ENCODE measurements at regions not wholly inside any gene's neighbourhood (a gene's known extent, or its start where the extent isn't known, plus 50 kb on each side); places are given as distances from the start of the nearest gene placed in this dataset.

GRCh38 chr22:46069521-46070214, 80.7 kb upstream of the PPARA start:
- Histone ChIP-seq H3K27me3 (ENCODE audit: low read depth, low read length) (no peaks in the 10 kb centered on the region), H3K4me3 (ENCODE audit: low read length) (peak overlapping the region; percentile 80), H3K27ac (ENCODE audit: low read length) (peak overlapping the region; percentile 89), H4K20me1 (ENCODE audit: insufficient read depth, low read length) (peaks cover 7% of the 10 kb centered on the region), H3K4me1 (ENCODE audit: low read length) (peaks cover 54% of the 10 kb centered on the region), H3K9me3 (ENCODE audit: insufficient read depth, low read length) (no peaks in the 10 kb centered on the region), H2AFZ (ENCODE audit: low read depth, low read length) (no peak overlapping the region), H3K36me3 (replicated peaks; ENCODE audit: low read depth, low read length) (peaks cover 3% of the 10 kb centered on the region), H3K79me2 (ENCODE audit: low read length) (peaks cover 69% of the 10 kb centered on the region), H3K9ac (ENCODE audit: low read length) (peak overlapping the region; percentile 93), H3K4me2 (ENCODE audit: low read length) (peak overlapping the region; percentile 99)
- TF ChIP-seq CTCF (IDR thresholded peaks at IDR 0.05; ENCODE audit: low read depth, low read length) (no peak), EZH2phosphoT487 (IDR thresholded peaks at IDR 0.05; ENCODE audit: low read depth) (no peak)

- TF ChIP-seq CTCF (IDR thresholded peaks at IDR 0.05; ENCODE audit: low read depth, low read length) = no peak
- no peak for TF ChIP-seq EZH2phosphoT487 (IDR thresholded peaks at IDR 0.05; ENCODE audit: low read depth)
- no peaks in the 10 kb centered on the region for H3K27me3 ChIP-seq (ENCODE audit: low read depth, low read length)
- H3K9ac ChIP-seq (ENCODE audit: low read length) = peak overlapping the region; percentile 93
- H4K20me1 ChIP-seq (ENCODE audit: insufficient read depth, low read length) = peaks cover 14% of the 10 kb centered on the region
- peaks cover 55% of the 10 kb centered on the region for H3K4me1 ChIP-seq (ENCODE audit: low read length)
- H3K9me3 ChIP-seq (ENCODE audit: insufficient read depth, low read length) = no peaks in the 10 kb centered on the region
- peak overlapping the region; percentile 80 for H3K4me3 ChIP-seq (ENCODE audit: low read length)
- H3K4me2 ChIP-seq (ENCODE audit: low read length) = peak overlapping the region; percentile 99
- peaks cover 76% of the 10 kb centered on the region for H3K79me2 ChIP-seq (ENCODE audit: low read length)
- peaks cover 3% of the 10 kb centered on the region for H3K36me3 ChIP-seq (replicated peaks; ENCODE audit: low read depth, low read length)
- H3K27ac ChIP-seq (ENCODE audit: low read length) = peak overlapping the region; percentile 89
- no peak overlapping the region for H2AFZ ChIP-seq (ENCODE audit: low read depth, low read length)
These were observed 80.0 kb upstream of the PPARA start for GRCh38 chr22:46070215-46070802.

- TF ChIP-seq CTCF (IDR thresholded peaks at IDR 0.05; ENCODE audit: low read depth, low read length) = no peak
- TF ChIP-seq EZH2phosphoT487 (IDR thresholded peaks at IDR 0.05; ENCODE audit: low read depth) = no peak
- H3K4me2 ChIP-seq (ENCODE audit: low read length) = peak overlapping the region; percentile 99
- no peak overlapping the region; the same call in 1 of the 2 replicates for H2AFZ ChIP-seq (ENCODE audit: low read depth, low read length)
- H3K4me3 ChIP-seq (ENCODE audit: low read length) = peak overlapping the region; percentile 86
- H3K4me1 ChIP-seq (ENCODE audit: low read length) = peaks cover 51% of the 10 kb centered on the region
- peak overlapping the region; percentile 89 for H3K27ac ChIP-seq (ENCODE audit: low read length)
- H4K20me1 ChIP-seq (ENCODE audit: insufficient read depth, low read length) = peaks cover 18% of the 10 kb centered on the region
- H3K9ac ChIP-seq (ENCODE audit: low read length) = peak overlapping the region; percentile 93
- H3K9me3 ChIP-seq (ENCODE audit: insufficient read depth, low read length) = no peaks in the 10 kb centered on the region
- peaks cover 82% of the 10 kb centered on the region for H3K79me2 ChIP-seq (ENCODE audit: low read length)
- peaks cover 4% of the 10 kb centered on the region for H3K36me3 ChIP-seq (replicated peaks; ENCODE audit: low read depth, low read length)
- no peaks in the 10 kb centered on the region for H3K27me3 ChIP-seq (ENCODE audit: low read depth, low read length)
These were observed 79.4 kb upstream of the PPARA start for GRCh38 chr22:46070803-46071450.
